NCI-H1417 (cell line): ENCODE measurements at regions not wholly inside any gene's neighbourhood (a gene's known extent, or its start where the extent isn't known, plus 50 kb on each side); places are given as distances from the start of the nearest gene placed in this dataset.
"Not testable (repeated sequence)": the region's sequence is repeated elsewhere in the genome, so short reads cannot be mapped to it uniquely, and the experiment has no call there.

Experiments used
- DNase-seq, 3 experiments: peaks; one replicate each; lab custom pipeline; 2025; lab: John Stamatoyannopoulos, UW

DNA sequence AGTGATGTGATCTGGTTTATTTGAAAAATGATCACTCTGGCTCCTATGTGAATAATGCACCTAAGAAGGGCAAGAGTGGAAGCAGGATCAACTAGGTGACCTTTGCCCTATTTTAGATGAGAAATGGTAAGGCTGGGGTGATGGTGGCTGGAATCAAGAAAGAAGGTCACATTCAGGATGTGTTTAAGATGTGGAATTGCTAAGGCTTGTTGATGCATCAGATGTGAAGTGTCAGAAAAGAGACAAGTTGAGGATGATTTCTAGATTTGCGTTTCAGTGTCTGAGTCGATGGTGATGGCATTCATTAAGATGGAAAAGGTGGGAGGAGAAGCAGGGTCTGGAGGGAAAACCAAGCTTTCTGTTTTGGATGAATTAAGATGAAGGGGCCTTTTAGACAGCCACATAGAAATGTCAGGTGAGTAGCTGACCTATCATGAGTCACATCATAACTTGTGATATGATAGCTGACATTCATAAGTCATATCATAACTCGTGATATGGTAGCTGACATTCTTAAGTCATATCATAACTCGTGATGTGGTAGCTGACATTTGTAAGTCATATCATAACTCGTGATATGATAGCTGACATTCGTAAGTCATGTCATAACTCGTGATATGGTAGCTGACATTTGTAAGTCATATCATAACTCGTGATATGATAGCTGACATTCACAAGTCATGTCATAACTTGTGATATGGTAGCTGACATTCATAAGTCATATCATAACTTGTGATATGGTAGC is 101.2 kb upstream of the SEC11C start:
- no peak for DNase-seq

DNA sequence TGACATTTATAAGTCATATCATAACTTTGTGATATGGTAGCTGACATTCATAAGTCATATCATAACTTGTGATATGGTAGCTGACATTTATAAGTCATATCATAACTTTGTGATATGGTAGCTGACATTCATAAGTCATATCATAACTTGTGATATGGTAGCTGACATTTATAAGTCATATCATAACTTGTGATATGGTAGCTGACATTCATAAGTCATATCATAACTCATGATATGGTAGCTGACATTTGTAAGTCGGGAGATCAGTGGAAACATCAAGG is 100.7 kb upstream of the SEC11C start:
- DNase-seq, result not testable (repeated sequence)

DNA sequence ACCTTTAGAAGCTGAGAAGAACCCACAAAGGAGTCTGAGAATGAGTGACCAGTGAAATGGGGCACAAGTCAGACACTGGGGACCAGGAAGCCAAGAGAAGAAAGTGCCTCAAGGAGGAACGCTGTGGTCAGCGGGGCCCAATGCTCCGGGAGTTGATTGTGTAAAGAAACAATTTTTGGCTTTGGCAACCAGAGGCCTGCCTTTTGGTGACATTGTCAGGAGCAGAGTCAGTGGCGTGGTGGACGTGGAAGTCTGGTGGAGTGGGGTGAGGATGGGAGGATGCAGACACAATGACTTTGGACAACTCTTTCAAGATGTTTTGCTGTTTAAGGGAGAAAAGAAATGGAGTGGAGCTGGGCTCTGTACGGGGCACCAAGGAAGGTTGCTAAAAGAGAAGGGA is 100.2 kb upstream of the SEC11C start:
- DNase-seq, result no peak

DNA sequence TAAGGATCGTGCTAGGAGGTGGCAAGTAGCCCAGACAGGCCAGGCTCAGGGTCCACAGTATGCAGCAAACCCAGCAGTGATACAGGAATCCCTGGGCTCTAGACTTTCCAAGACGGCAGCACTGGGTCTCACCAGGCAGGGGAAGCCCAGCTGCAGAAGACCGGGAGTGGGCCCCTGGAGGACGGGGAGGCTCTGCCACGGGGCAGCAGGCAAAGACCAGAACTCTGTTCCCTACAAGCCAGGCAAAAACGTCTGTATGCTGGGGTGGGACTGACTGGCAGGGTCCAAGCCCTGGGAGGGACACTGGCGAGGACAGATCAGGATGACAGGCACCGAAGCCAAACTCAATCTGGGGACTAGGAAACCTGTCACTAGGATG is 98.9 kb upstream of the SEC11C start:
- no peak for DNase-seq

DNA sequence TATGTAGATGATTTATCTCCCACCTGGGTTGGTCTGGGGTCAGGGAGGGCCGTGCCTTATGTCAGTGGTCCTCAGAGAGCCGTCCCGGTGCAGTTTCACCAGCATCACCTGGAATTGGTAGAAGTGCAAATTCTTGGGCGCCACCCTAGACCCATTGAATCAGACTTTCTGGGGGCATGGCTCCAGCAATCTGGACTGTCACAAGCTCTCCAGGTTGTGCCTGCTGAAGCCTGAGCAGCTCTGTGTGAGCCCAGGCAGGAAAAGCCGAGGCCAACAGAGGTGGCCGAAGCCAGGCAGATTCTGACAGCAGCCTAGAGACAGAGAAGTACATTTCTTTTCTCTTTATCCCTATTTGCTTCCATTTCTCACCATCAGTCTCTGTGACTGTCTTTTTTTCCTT is 98.4 kb upstream of the SEC11C start:
- no peak for DNase-seq

DNA sequence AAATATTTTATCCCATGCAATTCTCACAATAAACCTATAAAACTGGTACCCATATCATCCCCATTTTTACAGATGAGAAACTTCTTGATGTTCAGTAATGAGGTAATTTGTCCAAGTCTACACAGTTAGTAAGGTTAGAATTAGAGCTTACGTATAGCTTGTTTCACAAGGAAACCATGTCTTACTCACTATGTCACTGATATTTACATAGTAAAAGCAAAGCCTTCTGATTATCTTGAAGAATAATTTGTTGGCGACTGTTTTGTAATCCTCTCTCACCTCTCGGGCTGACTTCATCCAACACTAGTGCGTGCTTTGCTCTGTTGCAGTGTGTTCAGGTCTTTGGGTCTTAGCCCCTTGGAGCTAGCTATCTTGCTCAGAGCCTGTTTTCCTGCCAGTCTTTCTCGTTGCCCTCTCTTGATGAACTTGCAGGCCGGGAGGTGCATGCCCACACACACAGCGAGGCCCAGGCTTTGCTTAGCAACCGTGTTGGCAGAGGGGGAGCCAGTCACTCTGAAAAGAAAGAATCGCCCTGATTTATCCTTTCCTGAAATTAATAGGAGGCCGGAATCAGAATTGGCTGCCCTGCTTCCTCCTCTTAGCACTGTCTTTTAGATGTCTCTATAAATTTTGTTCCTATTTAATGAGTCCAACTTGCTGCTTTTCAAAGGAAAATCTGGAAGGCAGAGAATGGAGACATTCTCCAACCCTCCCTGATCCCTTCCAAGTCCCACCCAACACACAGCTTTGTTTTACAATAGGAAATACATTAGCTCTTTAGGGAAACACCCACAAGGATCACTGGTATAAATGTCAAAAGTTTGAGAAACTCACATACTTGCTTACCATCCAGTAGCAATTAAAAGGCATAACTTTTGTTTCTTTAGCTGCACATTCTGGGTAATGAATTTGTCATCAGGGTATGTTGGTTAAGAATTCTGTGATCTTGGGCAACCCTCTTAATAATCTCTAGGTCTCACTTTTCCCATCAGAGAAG is 97.6 kb upstream of the SEC11C start:
- no peak for DNase-seq

DNA sequence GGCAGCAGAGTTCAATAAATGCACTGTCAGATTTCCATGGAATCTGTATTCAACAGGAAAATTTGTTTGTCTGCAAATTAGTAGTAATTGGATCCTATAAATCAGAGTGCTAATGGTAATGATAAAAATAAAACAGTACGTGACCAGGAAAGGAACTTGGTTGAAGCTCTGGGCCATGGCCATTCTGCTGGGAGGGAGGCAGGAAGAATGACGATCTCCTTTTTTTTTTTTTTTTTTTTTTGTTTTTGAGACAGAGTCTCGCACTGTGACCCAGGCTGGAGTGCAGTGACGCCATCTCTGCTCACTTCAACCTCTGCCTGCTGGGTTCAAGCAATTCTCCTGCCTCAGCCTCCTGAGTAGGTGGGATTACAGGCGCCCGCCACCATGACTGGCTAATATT is 94.8 kb upstream of the SEC11C start:
- no peak for DNase-seq

DNA sequence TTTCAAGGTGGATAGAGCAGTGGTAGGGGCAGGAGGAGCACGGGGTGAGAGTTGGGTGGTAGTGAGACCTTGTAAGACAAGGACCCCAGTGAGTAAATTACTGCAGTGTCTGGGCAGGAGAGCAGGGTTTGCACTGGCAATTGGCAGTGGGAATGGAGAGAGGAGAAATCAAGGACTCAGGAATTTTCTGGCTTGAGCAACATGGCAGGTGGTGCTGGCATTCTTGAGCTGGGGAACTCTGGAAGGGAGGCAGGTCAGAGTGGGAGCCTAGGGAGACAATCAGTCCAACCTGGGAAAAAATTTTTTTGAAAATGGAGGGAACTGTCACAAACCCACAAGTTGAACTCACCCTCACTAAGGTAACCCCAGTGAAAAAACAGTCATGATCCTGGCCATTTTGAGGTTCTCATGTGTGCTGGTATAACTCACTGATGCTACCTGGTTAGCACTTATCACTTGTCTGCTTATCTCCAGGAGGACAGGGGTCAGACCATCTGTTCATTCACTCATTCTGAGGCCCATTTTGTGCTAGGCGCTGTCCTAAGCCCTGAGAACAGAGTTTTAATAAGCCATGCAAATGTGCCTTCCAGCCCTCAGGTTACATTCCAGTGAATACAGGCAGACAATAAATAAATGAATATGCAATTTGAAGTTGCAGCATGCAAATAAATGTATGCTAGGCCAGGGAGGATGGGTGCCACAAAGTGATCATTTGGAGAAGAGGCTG is 92.2 kb upstream of the SEC11C start:
- DNase-seq, result no peak

DNA sequence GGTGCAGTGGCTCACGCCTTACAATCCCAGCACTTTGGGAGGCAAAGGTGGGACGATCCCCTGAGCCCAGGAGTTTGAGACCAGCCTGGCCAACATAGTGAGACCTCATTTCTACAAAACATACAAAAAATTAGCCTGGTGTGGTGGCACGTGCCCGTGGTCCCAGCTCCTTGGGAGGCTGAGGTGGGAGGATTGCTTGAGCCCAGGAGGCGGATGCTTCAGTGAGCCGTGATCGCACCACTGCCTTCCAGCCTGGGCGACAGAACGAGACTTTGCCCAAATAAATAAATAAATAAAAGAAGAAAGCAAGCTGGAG is 91.7 kb upstream of the SEC11C start:
- no peak for DNase-seq

DNA sequence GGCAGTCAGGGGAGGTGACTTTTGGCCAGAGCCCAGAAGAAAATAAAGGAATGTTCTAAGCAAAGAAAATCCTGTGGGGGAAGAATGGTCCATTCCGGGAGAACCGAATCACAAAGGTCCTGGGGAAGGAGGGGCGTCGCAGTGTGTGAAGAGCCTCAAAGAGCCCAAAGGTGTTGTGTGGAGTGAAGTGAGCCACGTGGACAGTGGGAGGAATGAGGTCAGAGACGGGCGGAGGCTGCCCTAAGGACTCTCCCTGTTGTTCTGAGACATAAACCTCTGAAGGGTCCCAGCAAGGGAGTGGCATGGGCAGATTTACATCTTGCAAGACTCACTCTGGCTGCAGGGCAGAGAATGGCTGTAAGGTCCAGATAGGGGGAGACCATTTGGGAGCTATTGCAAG is 91.3 kb upstream of the SEC11C start:
- DNase-seq, result no peak

DNA sequence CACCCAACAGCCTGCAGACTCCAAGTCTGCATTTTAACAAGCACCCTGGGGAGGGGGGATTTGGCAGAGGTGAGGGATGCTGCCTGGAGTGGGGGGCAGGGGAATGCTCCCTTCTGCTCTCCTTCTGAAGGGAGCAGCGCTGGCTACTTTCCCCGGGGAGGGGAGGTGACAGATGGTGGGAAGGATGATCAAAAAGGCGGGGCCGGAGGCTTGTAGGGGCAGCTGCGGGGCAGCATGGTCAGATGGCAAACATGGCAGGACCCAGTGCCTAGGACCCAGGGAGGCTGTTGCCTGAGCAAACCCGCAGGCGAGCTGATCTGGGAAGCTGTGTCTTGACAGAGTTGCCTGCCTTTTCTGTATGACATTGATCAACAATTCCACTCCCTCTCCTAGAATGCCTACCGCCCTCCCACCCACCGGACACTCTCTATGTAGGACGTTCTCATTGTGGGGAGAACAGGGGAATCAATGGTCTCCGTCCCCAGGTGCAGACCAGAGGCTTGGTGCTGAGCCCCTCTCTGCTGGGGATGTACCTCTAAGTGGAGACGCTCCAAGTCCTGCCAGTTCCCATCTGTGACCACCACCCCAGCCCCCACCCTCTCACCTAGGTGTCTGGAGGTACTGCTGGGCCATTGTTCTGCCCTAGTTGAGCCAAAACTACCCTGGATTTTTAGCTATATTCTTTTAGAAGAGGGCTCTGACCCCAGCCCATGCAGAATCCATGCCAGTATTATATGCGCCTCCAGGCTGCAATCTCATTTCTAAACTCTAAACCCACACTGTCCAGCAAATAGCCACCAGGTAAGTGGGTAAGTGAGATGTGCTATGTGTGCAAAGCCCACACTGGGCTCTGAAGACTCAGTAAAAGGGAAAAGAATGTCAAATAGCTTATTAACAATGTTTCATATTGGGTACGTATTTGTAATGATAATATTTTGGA is 89.7 kb upstream of the SEC11C start:
- no peak for DNase-seq

DNA sequence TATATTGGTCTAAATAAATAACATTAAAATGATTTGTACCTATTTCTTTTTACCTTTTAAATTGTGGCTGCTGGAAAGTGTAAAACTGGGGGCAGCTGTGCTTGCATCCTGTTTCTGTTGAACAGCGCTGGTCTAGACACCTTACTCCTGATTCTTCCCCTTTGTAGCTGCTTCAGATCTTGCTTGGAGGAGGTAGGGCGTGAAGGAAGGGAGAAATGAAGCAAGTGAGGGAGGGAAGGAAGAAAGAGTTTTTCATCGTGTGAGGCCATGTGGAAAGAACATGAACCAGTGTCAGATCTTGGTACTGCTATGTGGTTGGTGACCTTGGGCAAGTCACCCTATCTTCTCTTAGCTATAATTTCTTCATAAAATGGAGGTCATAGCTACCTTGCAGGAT is 89.0 kb upstream of the SEC11C start:
- DNase-seq, result no peak

DNA sequence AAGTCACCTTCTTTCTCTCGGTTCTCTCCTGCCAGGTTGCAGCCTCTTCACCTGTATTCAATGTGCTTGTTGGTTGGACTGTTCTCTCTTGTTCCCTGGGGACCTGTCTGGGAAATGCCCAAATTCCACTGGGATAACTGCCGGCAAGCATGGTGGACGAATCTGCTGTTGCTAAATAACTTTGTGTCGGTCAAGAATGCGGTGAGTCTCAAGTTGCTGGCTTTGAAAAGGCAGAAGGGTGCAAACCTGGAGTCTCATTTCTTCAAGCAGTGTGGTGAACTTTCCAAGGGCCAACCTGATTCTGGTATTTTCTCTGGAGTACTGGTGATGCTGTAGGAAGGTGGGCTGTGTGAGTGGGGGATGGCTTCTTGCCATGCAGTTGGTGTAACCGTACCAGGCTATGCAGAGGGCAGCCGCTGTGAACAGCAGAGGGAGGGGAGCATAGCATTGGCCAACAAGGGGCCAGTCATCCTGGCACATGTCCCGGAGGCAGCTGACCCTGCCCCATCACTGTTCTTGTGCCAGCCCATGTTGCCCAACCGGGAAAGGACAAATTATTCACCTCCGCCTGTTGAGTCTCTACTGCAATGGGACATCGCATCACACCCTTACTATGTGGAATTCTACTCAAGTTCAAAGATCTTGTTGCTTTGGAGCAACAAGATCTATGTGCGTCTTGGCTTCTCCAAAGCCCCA is 88.1 kb upstream of the SEC11C start:
- no peak for DNase-seq

DNA sequence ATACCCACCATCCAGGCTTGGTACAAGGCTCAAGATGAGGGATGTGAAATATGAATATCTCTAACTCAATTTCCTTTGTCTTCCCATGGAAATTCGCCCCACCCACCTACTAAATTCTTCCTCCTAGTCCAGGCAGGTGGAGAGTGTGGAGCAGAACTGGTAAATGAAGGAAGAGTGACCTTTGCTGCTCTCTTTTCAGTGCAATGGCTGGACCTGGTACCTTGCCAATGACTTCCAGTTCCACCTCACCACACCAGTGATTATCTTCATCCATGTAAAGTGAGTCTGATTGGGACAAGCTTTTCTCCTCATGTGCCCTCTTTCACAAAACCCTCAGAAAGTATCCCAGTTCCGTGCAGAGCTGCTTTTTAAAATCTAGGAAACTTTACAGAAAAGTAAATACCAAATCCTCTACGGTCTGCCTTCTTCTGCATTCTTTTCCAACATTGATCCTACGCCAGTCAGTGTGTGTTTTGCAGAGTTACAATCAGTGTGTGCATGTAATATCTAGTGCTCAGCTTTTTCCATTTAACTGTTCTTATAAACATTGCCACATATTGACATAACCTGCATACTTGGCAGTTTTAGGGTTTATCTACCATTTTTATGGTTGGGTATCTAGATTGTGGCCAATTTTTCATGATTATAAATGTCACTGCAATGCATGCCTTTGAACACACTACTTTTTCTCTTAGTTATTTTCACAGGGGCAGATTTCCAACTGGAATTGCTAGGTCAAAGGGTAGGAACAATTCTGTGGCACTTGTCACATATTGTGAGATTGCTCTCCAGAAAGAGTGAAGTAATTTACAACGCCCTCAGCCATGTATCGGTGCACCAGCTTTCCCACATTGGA is 86.5 kb upstream of the SEC11C start:
- no peak for DNase-seq

DNA sequence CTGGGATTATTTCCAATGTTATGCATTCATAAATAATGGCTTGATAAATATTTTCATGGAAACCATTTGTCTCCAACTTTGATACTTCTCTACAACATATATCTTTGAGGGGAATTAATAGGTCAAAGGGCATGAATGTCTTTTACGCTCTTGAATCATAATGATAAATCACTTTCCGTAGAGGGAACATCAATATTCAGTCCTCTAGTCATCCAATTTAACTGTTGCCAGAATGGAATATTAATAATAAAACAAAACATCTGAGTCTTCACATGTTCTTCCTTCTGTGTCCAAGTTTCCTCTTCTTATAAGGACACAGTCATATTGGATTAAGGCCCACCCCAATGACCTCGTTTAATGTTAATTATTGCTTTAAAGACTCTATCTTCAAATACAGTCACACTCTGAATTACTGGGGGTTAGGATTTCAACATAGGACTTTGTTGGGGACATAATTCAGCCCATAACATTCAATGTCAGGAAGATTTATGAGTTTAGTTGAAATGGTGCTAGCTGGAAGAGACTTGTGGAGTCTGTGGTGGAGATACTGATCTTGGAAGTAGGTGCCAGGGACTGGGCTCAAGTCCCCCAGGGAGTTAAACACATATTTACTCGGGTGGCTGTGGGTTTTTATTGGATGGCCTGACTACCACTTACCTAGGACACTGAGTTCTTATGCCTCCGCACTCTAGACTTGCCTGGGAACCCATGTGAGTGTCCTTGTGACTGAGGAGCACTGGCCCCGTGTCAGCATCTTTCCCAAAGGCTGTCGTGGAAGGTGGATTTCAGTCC is 85.0 kb upstream of the SEC11C start:
- peak in 2 of 3 experiments; percentile 3 to 26 for DNase-seq

DNA sequence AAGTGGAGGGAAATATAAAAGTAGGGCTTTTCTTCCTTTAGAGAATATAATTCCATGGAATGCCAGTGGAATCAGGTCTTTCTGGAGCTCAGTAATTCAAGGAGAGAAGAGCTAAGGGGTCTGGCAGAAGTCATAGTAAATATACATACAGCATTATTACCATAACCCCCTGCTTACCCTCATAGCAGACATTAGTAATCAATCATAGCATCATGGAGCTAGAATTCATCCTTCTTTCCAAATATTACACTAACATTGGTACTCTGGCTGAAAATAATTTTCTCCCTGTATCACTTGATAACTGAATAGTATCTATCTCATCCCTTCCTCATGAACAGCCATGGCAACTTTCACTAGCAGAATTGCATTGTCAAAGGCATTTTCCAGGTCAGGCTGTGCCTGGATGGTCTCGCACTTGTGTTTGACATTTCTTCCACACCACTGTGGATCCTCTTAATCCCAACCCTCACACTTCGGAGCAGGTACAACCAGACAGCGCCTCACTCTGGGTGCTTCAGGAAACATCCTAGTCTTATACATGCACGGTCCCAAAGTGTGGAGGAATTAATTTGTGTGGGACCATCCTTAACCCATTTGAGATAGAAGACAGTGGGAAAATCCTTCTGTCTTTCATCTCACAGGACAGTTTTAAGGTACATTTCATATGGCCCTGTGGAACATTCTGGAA is 84.2 kb upstream of the SEC11C start:
- DNase-seq, result no peak

DNA sequence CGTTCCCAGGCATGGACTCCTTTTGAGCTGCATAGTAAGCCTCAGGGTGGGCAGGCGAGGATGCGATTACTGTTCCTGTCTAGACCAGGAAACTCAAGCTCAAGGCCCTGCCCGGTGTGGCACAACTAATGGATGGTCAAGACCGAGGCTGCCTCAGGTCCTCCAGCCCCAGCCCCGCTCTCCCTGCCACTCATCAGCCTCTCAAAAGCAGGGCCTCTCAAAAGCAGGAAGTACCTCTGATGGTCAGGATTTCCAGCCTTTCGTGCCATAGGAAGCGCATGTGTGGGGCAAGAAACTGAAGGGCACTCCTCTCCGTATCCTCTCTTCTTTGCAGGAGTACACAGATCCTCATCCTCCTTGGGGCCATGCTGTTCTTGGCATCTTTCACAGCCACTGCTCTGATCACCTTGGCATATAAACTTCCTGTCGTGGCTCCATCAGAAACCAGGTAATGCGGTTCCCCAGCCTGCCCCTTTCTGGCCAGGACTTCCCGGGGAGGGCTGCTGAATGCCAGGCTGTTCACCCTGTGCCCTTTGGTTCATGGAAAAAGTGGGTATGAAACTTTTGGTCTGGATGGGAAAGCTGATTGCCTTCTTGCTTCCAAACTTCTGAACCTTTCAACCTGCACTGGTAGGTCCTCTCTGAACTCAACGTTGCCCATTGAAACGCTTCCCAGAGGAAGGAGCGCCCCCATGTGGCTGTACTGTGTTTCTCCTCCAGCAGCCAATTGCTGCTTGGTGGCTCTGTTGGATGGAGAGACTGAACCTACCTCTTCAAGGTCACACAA is 82.8 kb upstream of the SEC11C start:
- DNase-seq, result peak; percentile 24 to 67 (median 55)

DNA sequence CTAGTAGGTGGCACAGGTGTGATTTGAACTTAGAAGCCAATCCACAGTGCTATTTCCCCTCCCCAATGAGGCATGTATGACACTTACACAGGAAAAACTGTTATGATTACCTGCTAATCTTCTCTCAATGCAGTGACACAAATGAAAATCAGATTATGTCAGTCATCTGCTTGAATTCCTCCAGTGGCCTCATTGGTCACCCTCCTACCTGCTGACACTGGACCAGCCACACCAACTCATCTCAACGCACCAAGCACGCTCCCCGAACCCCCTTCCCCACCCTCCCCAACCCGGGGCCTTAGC is 82.2 kb upstream of the SEC11C start:
- DNase-seq, result no peak
